ENCODE measurements at regions not wholly inside any gene's neighbourhood (a gene's known extent, or its start where the extent isn't known, plus 50 kb on each side); places are given as distances from the start of the nearest gene placed in this dataset.

- TF ChIP-seq EZH2 (IDR thresholded peaks at IDR 0.05), result no peak
- TF ChIP-seq CTCF (IDR thresholded peaks at IDR 0.05), result no peak
- no peak for TF ChIP-seq EZH2phosphoT487 (IDR thresholded peaks at IDR 0.05)
These were observed 56.2 kb upstream of the ADRA2C start for GRCh38 chr4:3709846-3710441.
